Keratinocyte (primary cell): ENCODE measurements at regions not wholly inside any gene's neighbourhood (a gene's known extent, or its start where the extent isn't known, plus 50 kb on each side); places are given as distances from the start of the nearest gene placed in this dataset.
"Not testable (repeated sequence)": the region's sequence is repeated elsewhere in the genome, so short reads cannot be mapped to it uniquely, and the experiment has no call there.

Experiments used
- DNase-seq: peaks from one replicate; pipeline ENCODE4 v3.0.0-alpha.2; 2011; ENCODE audit warnings: low read depth, missing footprints, low spot score
- FAIRE-seq: peaks from 2 replicates; lab custom pipeline; 2011; peaks lifted over from hg19 to GRCh38; lab: Jason Lieb, UNC
- H2AFZ ChIP-seq: 2 replicates; pipeline ENCODE4 v1.6.0; 2012; ENCODE audit warnings: low read length, control low read depth, inconsistent platforms; ENCODE audit not compliant: control insufficient read depth
- H3K27ac ChIP-seq: 2 replicates; pipeline ENCODE4 v1.5.1; 2011; ENCODE audit warnings: low read length; ENCODE audit not compliant: control insufficient read depth, insufficient read depth
- H3K27me3 ChIP-seq: 3 replicates; pipeline ENCODE4 v1.6.0; 2011; ENCODE audit warnings: low read length; ENCODE audit not compliant: control insufficient read depth, insufficient read depth; ENCODE audit errors: extremely low read depth
- H3K36me3 ChIP-seq, 2 experiments: 2 replicates in 1 of 2; 3 replicates in 1 of 2; pipeline ENCODE4 v1.5.1; 2011; ENCODE audit warnings: low read length in 2 of 2, mild to moderate bottlenecking in 1 of 2; ENCODE audit not compliant: control insufficient read depth in 2 of 2, insufficient read depth in 2 of 2; ENCODE audit errors: extremely low read depth in 1 of 2
- H3K4me1 ChIP-seq: 3 replicates; pipeline ENCODE4 v1.5.1; 2011; ENCODE audit warnings: low read length; ENCODE audit not compliant: control insufficient read depth, insufficient read depth; ENCODE audit errors: extremely low read depth
- H3K4me2 ChIP-seq: 3 replicates; pipeline ENCODE4 v1.6.0; 2011; ENCODE audit warnings: low read depth, low read length; ENCODE audit not compliant: control insufficient read depth, insufficient read depth; ENCODE audit errors: extremely low read depth
- H3K4me3 ChIP-seq, 3 experiments: fragments of 200-600 bp in 1 of 3; sonication (generic) in 1 of 3; 2 replicates in 2 of 3; 3 replicates in 1 of 3; pipeline ENCODE4 v1.5.1; 2011 to 2016; ENCODE audit warnings: low read length in 3 of 3, mild to moderate bottlenecking in 3 of 3, control low read depth in 2 of 3, inconsistent platforms in 1 of 3, low read depth in 1 of 3, mixed read lengths in 1 of 3, mixed run types in 1 of 3, moderate library complexity in 1 of 3; ENCODE audit not compliant: control insufficient read depth in 2 of 3, insufficient read depth in 2 of 3; ENCODE audit errors: extremely low read depth in 1 of 3
- H3K79me2 ChIP-seq: 2 replicates; pipeline ENCODE4 v1.6.0; 2012; ENCODE audit warnings: low read length; ENCODE audit not compliant: control insufficient read depth, insufficient read depth
- H3K9ac ChIP-seq: 3 replicates; pipeline ENCODE4 v1.6.0; 2011; ENCODE audit warnings: low read length; ENCODE audit not compliant: control insufficient read depth, insufficient read depth; ENCODE audit errors: extremely low read depth
- H3K9me1 ChIP-seq: 3 replicates; pipeline ENCODE4 v1.6.0; 2011; ENCODE audit warnings: low read length; ENCODE audit not compliant: control insufficient read depth, insufficient read depth; ENCODE audit errors: extremely low read depth
- H3K9me3 ChIP-seq: 2 replicates; pipeline ENCODE4 v1.5.1; 2012; ENCODE audit warnings: low read depth, low read length; ENCODE audit not compliant: control insufficient read depth
- H4K20me1 ChIP-seq: 3 replicates; pipeline ENCODE4 v1.6.0; 2011; ENCODE audit warnings: low read length; ENCODE audit not compliant: control insufficient read depth, insufficient read depth; ENCODE audit errors: extremely low read depth
- EZH2 ChIP-seq: IDR thresholded peaks from one replicate; pipeline ENCODE4 v1.6.1; 2012; ENCODE audit warnings: inconsistent platforms, mild to moderate bottlenecking, low read length, moderate library complexity
- dilution Hi-C: fragments of 300-500 bp; cut with MboI; formaldehyde crosslinking; loops from one replicate; pipeline ENCODE4 v1.7.0; 2020; ENCODE audit warnings: low sequenced_read_pairs; ENCODE audit not compliant: extremely low pct_ligation_motif_present
- TF ChIP-seq, protein P1 (sequence below), 3 experiments: IDR thresholded peaks in 1 of 3; conservative IDR thresholded peaks in 1 of 3; optimal IDR thresholded peaks in 1 of 3; 2 replicates in 2 of 3; 3 replicates in 1 of 3; pipeline versions ENCODE3 to v1.5.1; 2011; ENCODE audit warnings: low read length in 3 of 3, mild to moderate bottlenecking in 3 of 3, moderate library complexity in 2 of 3, control low read depth in 1 of 3, inconsistent platforms in 1 of 3; ENCODE audit not compliant: insufficient read depth in 2 of 3; ENCODE audit errors: extremely low read depth in 1 of 3

DNA sequence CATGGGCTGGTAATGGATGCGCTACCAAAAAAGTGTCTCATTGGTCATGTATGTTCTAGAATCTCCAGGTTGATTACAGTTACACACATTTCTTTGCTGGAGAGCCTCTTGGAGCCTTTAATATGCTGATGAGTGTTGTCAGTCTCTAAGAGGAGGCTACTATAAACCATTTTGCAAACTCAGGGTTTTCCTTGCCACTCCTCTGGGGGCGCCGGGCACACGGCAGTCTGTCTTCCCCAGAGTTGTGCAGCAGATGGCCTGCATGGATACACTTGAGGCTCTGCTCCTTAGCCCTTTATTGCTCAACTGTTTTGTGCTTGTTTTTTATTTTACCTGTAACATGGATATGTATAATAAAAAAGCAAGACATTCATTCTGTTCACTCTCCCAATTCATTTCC, 196.5 kb downstream of the ACTR3B start:
- dilution Hi-C loops: no loop called here
- H3K4me2 ChIP-seq: no peak overlapping the region
- H3K27ac ChIP-seq: no peak overlapping the region
- DNase-seq (no peak), FAIRE-seq (no peak)
- H3K4me1 ChIP-seq: no peaks in the 10 kb centered on the region
- H3K4me3 ChIP-seq: no peak overlapping the region
- H3K79me2 ChIP-seq: no peaks in the 10 kb centered on the region
- H4K20me1 ChIP-seq: no peaks in the 10 kb centered on the region
- H3K9me1 ChIP-seq: no peaks in the 10 kb centered on the region
- H3K36me3 ChIP-seq: no peaks in the 10 kb centered on the region
- peaks cover 2% of the 10 kb centered on the region for H3K9me3 ChIP-seq
- H3K9ac ChIP-seq: no peak overlapping the region
- H2AFZ ChIP-seq: no peak overlapping the region
- H3K27me3 ChIP-seq: no peaks in the 10 kb centered on the region
- no peak for TF ChIP-seq EZH2
- TF ChIP-seq, protein P1, sequence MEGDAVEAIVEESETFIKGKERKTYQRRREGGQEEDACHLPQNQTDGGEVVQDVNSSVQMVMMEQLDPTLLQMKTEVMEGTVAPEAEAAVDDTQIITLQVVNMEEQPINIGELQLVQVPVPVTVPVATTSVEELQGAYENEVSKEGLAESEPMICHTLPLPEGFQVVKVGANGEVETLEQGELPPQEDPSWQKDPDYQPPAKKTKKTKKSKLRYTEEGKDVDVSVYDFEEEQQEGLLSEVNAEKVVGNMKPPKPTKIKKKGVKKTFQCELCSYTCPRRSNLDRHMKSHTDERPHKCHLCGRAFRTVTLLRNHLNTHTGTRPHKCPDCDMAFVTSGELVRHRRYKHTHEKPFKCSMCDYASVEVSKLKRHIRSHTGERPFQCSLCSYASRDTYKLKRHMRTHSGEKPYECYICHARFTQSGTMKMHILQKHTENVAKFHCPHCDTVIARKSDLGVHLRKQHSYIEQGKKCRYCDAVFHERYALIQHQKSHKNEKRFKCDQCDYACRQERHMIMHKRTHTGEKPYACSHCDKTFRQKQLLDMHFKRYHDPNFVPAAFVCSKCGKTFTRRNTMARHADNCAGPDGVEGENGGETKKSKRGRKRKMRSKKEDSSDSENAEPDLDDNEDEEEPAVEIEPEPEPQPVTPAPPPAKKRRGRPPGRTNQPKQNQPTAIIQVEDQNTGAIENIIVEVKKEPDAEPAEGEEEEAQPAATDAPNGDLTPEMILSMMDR (optimal IDR thresholded peaks at IDR 0.05 in 1 of 3, IDR thresholded peaks at IDR 0.05 in 1 of 3, conservative IDR thresholded peaks at IDR 0.05 in 1 of 3; ENCODE audit: extremely low read depth in 1 of 3, insufficient read depth in 2 of 3, low read length in 3 of 3): no peak

DNA sequence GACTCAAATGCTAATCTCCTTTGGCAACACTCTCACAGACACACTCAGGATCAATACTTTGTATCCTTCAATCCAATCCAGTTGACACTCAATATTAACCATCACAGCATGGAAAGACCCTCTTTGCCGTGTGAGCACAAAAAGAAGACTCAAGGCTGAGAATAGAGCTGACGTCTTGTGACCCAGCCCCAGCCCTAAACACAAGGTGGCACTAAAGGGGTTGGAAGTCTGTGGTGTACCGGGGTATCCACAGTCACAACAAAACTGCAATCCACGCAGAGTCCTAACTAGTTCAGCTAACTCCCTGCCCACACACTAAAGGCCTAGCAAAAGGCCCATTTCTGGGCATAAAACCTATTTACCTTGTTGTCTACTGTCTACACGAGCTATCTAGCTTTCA, 200.1 kb downstream of the ACTR3B start:
- no peak overlapping the region for H3K4me2 ChIP-seq
- no peak for FAIRE-seq
- no peak for TF ChIP-seq EZH2
- TF ChIP-seq, protein P1 (optimal IDR thresholded peaks at IDR 0.05 in 1 of 3, IDR thresholded peaks at IDR 0.05 in 1 of 3, conservative IDR thresholded peaks at IDR 0.05 in 1 of 3; ENCODE audit: extremely low read depth in 1 of 3, insufficient read depth in 2 of 3, low read length in 3 of 3): no peak

DNA sequence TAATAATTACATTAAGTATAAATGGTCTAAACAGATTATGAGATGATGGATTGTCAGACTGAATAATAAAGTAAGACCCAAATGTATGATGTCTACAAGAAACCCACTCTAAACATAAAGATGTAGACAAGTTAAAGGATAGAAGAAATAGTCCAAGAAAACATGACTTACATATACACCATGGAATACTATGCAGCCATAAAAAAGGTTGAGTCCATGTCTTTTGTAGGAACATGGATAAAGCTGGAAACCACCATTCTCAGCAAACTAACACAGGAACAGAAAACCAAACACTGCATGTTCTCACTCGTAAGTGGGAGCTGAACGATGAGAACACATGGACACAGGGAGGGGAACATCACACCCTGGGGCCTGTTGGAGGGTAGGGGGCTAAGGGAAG, 202.2 kb downstream of the ACTR3B start:
- H2AFZ ChIP-seq, H3K36me3 ChIP-seq, H4K20me1 ChIP-seq, H3K9me1 ChIP-seq, H3K9me3 ChIP-seq, H3K79me2 ChIP-seq, H3K27me3 ChIP-seq, FAIRE-seq, DNase-seq, dilution Hi-C loops, H3K9ac ChIP-seq, H3K4me1 ChIP-seq, H3K27ac ChIP-seq, H3K4me3 ChIP-seq, H3K4me2 ChIP-seq: not testable (repeated sequence)

More for the DNA sequence above, 200.1 kb downstream of the ACTR3B start:
- no peak for DNase-seq
- H3K36me3 ChIP-seq: no peaks in the 10 kb centered on the region
- no peaks in the 10 kb centered on the region for H3K79me2 ChIP-seq
- dilution Hi-C loops: no loop called here
- H4K20me1 ChIP-seq: no peaks in the 10 kb centered on the region
- H3K9me3 ChIP-seq: peaks cover 2% of the 10 kb centered on the region
- no peaks in the 10 kb centered on the region for H3K4me1 ChIP-seq
- H3K27ac ChIP-seq: no peak overlapping the region
- H3K27me3 ChIP-seq: no peaks in the 10 kb centered on the region
- H2AFZ ChIP-seq: no peak overlapping the region
- no peak overlapping the region for H3K4me3 ChIP-seq
- no peak overlapping the region for H3K9ac ChIP-seq
- H3K9me1 ChIP-seq: no peaks in the 10 kb centered on the region
